ENCODE measurements at regions not wholly inside any gene's neighbourhood (a gene's known extent, or its start where the extent isn't known, plus 50 kb on each side); places are given as distances from the start of the nearest gene placed in this dataset.

DNA sequence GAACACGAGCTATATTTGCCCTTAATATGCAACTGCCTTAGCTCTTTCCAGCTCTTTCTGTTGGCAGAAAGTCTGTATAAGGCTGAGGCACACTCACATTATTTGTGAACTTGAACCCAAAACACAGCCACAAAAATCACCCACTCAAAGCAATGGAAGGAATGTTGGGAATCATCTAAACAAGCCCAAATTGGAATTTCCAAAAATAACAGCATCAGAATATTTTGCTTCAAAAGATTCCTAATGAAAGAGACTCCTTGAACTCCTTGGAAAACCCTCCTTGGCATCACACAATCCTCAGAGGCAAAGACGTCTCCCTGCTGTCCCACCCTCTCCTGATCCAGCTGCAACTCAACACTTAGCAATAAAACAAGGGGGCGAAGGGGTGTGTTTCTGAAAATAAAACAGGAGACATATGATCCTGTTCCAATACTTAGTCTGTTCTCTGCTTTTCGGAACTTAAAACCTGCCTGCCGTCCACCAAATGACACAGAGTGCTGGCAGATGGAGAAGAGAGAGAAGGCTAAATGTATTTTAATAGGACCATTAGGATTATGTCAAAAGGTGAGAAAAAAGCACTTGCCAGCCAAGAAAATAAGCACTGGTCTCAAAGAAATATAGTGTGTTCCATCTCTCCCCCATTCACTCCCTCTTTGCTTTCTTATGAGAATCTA lies 320.7 kb upstream of the JARID2 start:
- H3K27ac ChIP-seq (ENCODE audit: low read depth, low read length) = no peak overlapping the region
- H3K36me3 ChIP-seq (ENCODE audit: insufficient read depth, low read length) = no peaks in the 10 kb centered on the region
- WGBS = 84% methylated on average over 5 of the region's 5 CpGs
- no peaks in the 10 kb centered on the region for H3K27me3 ChIP-seq (ENCODE audit: insufficient read depth, low read length)
- H3K4me1 ChIP-seq (ENCODE audit: insufficient read depth, low read length) = peaks cover 40% of the 10 kb centered on the region
- H3K4me3 ChIP-seq (ENCODE audit: low read length) = no peak overlapping the region
- no peak overlapping the region for H3K9ac ChIP-seq (ENCODE audit: low read depth, low read length)
- no peaks in the 10 kb centered on the region for H3K9me3 ChIP-seq (ENCODE audit: insufficient read depth, low read depth, low read length)

DNA sequence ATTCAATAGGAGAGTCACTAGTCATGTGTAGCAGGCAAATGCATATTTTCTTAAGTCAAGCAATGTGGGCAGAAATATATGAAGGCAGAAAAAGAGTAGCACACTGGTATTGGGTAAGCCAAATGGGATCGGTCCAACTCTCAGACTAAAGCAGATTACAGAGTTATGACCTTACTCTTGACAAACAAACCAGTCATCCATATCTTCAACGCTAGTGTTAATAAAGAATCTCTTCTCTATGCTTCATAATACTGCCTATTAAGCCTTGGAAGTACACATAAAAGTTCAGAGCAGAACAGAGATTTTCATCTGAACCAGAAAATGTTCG lies 320.2 kb upstream of the JARID2 start:
- Histone ChIP-seq H3K4me3 (ENCODE audit: low read length) (no peak overlapping the region), H3K9me3 (ENCODE audit: insufficient read depth, low read depth, low read length) (no peaks in the 10 kb centered on the region), H3K27me3 (ENCODE audit: insufficient read depth, low read length) (no peaks in the 10 kb centered on the region), H3K36me3 (ENCODE audit: insufficient read depth, low read length) (no peaks in the 10 kb centered on the region), H3K9ac (ENCODE audit: low read depth, low read length) (no peak overlapping the region), H3K27ac (ENCODE audit: low read depth, low read length) (no peak overlapping the region), H3K4me1 (ENCODE audit: insufficient read depth, low read length) (peaks cover 40% of the 10 kb centered on the region)
- WGBS = 94% methylated on average over 3 of the region's 3 CpGs

DNA sequence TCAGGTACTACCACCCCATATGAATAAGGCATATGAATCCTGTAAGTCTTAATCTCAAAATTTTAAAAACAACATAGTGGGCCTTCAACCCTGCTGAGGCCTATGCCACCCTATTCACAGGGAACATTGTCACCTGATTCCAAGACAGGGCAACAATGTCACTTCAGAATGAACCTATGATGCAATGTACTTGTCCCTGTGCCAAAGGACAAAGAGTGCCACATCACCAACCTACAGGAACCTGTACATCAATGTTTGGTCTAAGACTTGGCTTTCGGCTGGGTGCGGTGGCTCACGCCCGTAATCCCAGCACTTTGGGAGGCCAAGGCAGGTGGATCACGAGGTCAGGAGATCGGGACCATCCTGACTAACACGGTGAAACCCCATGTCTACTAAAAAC lies 318.5 kb upstream of the JARID2 start:
- H3K27me3 ChIP-seq (ENCODE audit: insufficient read depth, low read length) = no peaks in the 10 kb centered on the region
- 99% methylated on average over 7 of the region's 7 CpGs for WGBS
- no peaks in the 10 kb centered on the region for H3K9me3 ChIP-seq (ENCODE audit: insufficient read depth, low read depth, low read length)
- no peak overlapping the region for H3K9ac ChIP-seq (ENCODE audit: low read depth, low read length)
- H3K4me1 ChIP-seq (ENCODE audit: insufficient read depth, low read length) = peaks cover 26% of the 10 kb centered on the region
- no peak overlapping the region for H3K4me3 ChIP-seq (ENCODE audit: low read length)
- H3K36me3 ChIP-seq (ENCODE audit: insufficient read depth, low read length) = no peaks in the 10 kb centered on the region
- H3K27ac ChIP-seq (ENCODE audit: low read depth, low read length) = no peak overlapping the region

DNA sequence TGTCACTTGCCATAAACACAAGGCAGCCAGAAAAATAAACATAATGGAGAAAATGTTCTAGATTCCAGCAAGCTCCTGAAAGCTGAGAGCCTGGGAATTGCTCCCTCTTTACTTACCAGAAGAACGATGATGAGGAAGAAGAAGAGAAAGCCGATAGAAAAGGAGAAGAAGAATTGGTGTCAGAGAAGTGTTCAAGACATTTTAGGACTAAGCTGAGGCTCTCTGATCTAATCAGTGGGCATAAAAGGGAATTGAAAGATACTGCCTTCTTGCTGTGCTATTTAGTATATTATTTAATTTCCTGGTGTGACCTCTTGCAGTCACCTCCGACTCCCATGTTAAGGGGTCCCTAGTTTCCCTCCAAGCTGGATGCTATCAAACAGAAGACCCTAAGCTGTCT lies 316.6 kb upstream of the JARID2 start:
- WGBS = 96% methylated on average over 3 of the region's 3 CpGs
- Histone ChIP-seq H3K4me1 (ENCODE audit: insufficient read depth, low read length) (peaks cover 21% of the 10 kb centered on the region), H3K27ac (ENCODE audit: low read depth, low read length) (no peak overlapping the region), H3K36me3 (ENCODE audit: insufficient read depth, low read length) (no peaks in the 10 kb centered on the region), H3K27me3 (ENCODE audit: insufficient read depth, low read length) (no peaks in the 10 kb centered on the region), H3K4me3 (ENCODE audit: low read length) (no peak overlapping the region), H3K9ac (ENCODE audit: low read depth, low read length) (no peak overlapping the region), H3K9me3 (ENCODE audit: insufficient read depth, low read depth, low read length) (no peaks in the 10 kb centered on the region)

DNA sequence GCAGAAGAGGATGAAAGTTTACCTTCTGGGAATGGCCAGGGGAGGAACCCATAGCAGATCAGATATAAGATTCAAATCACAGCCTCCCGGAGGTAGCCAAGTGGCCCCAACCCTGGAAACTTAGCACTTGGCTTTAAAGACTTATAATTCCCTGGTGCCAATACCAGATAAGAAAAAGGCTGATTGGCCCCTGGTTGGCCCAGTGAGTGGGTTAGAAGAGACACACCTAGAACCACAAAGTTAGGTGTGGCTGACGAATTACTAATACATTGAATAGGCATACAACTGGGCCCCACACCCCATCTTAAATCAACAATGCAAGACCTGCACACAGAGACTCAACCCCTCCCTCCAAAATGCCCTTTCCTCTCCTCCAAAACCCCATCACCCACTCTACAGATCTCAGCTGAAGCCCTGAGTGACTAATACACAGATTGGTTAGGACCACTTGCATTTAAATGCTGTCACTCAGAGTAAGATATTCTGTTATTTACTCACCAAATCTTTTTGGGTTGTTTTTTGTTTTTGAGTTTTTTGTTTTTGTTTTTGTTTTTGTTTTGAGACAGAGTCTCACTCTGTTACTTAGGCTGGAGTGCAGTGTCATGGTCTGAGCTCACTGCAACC lies 315.4 kb upstream of the JARID2 start:
- 96% methylated on average over 2 of the region's 2 CpGs for WGBS
- Histone ChIP-seq H3K9me3 (ENCODE audit: insufficient read depth, low read depth, low read length) (no peaks in the 10 kb centered on the region), H3K27ac (ENCODE audit: low read depth, low read length) (no peak overlapping the region), H3K9ac (ENCODE audit: low read depth, low read length) (no peak overlapping the region), H3K27me3 (ENCODE audit: insufficient read depth, low read length) (no peaks in the 10 kb centered on the region), H3K4me3 (ENCODE audit: low read length) (no peak overlapping the region), H3K4me1 (ENCODE audit: insufficient read depth, low read length) (peaks cover 9% of the 10 kb centered on the region), H3K36me3 (ENCODE audit: insufficient read depth, low read length) (no peaks in the 10 kb centered on the region)

DNA sequence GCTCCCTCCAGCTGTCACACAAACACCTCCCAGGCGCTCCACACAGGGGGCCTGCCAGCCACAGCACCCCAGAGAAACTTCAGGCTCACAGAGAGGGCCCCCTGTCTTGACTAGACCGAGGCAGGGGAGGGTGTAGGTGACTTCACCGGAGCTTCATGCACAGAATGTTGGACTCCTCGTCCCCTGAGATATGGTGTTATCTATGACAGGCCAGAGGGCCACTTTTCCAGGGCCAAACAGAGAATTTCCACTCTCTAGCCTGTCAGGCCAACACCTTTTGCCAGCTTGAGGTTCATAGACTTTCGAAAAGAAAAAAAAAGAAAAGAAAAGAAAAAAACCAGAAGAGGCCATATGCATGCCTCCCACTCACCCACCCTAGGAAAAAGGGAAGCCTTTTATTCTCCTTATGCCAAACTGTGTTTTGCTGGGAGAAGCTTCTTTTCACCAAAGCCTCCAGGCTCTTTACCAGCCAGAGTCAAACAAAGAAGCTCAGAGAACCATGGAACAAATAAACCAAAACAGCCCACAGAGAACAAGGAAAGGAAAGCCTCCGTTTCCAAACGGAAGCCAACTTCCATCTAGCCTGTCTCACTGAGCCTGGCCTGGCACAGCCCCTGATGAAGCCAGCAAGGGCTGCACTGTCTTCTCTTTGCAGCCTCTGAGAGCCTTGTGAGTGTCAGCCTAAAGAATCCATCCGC lies 313.2 kb upstream of the JARID2 start:
- Histone ChIP-seq H3K27me3 (ENCODE audit: insufficient read depth, low read length) (no peaks in the 10 kb centered on the region), H3K36me3 (ENCODE audit: insufficient read depth, low read length) (no peaks in the 10 kb centered on the region), H3K9ac (ENCODE audit: low read depth, low read length) (no peak overlapping the region), H3K27ac (ENCODE audit: low read depth, low read length) (peak overlapping the region; percentile 21; the same call in 1 of the 2 replicates), H3K4me1 (ENCODE audit: insufficient read depth, low read length) (peaks cover 8% of the 10 kb centered on the region), H3K9me3 (ENCODE audit: insufficient read depth, low read depth, low read length) (no peaks in the 10 kb centered on the region), H3K4me3 (ENCODE audit: low read length) (no peak overlapping the region)
- WGBS = 63% methylated on average over 7 of the region's 8 CpGs

DNA sequence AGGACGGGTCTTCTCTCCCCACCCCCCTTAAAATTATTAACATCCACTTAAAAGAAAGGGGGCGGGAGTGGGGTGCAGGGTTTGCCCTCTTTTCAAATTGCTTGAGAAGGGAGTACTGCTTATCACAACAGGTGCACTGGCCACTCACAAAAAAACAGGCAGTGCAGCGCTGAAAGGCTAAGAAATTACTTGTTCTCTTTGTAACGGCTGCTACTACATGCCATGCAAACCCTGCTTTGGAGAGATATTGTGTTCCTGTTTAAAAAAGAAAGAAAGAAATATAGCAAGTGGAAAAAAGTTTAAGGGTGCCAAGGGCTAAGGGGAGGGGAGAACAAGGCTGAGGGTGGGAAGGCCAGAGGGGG lies 312.7 kb upstream of the JARID2 start:
- peaks cover 8% of the 10 kb centered on the region for H3K4me1 ChIP-seq (ENCODE audit: insufficient read depth, low read length)
- no peak overlapping the region for H3K4me3 ChIP-seq (ENCODE audit: low read length)
- H3K27me3 ChIP-seq (ENCODE audit: insufficient read depth, low read length) = no peaks in the 10 kb centered on the region
- no peak overlapping the region for H3K9ac ChIP-seq (ENCODE audit: low read depth, low read length)
- peak overlapping the region; percentile 21; the same call in 1 of the 2 replicates for H3K27ac ChIP-seq (ENCODE audit: low read depth, low read length)
- H3K36me3 ChIP-seq (ENCODE audit: insufficient read depth, low read length) = no peaks in the 10 kb centered on the region
- no peaks in the 10 kb centered on the region for H3K9me3 ChIP-seq (ENCODE audit: insufficient read depth, low read depth, low read length)
- 80% methylated on average over 4 of the region's 4 CpGs for WGBS

DNA sequence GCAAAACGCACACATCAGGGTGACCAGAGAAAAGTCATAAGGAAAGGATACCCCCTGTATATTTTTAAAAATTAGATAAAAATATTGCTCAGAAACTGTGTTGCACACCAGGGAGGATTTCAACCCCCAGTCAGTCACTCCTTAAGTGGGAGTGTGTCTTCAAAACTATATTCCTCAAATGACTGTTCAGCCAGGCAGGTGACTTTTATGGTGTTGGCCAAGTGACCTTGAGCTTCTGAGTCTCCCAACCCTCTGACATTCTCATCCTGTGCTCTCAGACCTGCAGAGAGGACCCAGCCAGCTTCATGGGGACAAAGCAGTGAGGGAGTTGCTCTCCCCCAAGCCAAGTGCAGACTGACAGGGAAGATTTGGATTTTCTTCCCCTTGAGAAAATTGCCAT lies 311.9 kb upstream of the JARID2 start:
- Histone ChIP-seq H3K4me1 (ENCODE audit: insufficient read depth, low read length) (peaks cover 8% of the 10 kb centered on the region), H3K27me3 (ENCODE audit: insufficient read depth, low read length) (no peaks in the 10 kb centered on the region), H3K27ac (ENCODE audit: low read depth, low read length) (no peak overlapping the region), H3K9me3 (ENCODE audit: insufficient read depth, low read depth, low read length) (no peaks in the 10 kb centered on the region), H3K36me3 (ENCODE audit: insufficient read depth, low read length) (no peaks in the 10 kb centered on the region), H3K9ac (ENCODE audit: low read depth, low read length) (no peak overlapping the region), H3K4me3 (ENCODE audit: low read length) (no peak overlapping the region)
- no CpG with 5 or more reads among the region's 1 CpG for WGBS

DNA sequence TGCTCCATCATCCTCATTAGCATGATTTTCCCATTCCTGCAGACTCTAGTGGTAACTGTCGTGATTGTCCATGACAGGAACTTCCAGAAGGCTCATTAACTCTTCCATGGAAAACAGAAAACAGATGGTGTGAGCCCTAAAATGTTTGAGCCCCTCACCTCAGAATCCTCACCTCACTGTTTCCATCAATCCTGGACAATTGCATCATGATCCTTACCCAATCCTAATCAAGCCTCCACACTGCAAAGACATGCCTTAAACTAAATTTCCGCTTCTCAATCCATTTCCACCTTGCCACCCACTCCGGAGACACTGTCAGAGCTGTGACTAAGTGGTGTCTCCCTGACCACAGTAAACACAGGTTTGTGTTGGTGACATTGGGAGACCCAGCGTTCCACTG lies 311.0 kb upstream of the JARID2 start:
- no peak overlapping the region for H3K9ac ChIP-seq (ENCODE audit: low read depth, low read length)
- no peak overlapping the region for H3K27ac ChIP-seq (ENCODE audit: low read depth, low read length)
- no peaks in the 10 kb centered on the region for H3K27me3 ChIP-seq (ENCODE audit: insufficient read depth, low read length)
- peaks cover 8% of the 10 kb centered on the region for H3K4me1 ChIP-seq (ENCODE audit: insufficient read depth, low read length)
- no peaks in the 10 kb centered on the region for H3K9me3 ChIP-seq (ENCODE audit: insufficient read depth, low read depth, low read length)
- 87% methylated on average over 4 of the region's 4 CpGs for WGBS
- no peaks in the 10 kb centered on the region for H3K36me3 ChIP-seq (ENCODE audit: insufficient read depth, low read length)
- H3K4me3 ChIP-seq (ENCODE audit: low read length) = no peak overlapping the region

DNA sequence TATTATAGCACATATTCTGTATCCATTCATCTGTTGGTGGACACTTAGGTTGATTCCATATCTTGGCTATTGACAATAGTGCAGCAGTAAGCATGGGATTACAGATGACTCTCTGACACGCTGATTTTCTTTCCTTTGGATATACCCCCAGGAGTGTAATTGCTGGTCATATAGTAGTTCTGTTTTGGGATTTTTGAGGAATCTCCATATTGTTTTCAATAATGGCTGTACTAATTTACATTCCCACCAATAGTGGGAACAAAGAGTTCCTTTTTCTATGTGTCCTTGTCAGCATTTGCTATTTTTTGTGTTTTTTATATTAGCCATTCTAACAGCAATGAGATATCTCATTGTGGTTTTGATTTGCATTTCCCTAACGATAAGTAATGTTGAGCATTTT lies 309.0 kb upstream of the JARID2 start:
- Histone ChIP-seq H3K27me3 (ENCODE audit: insufficient read depth, low read length) (no peaks in the 10 kb centered on the region), H3K27ac (ENCODE audit: low read depth, low read length) (no peak overlapping the region), H3K4me3 (ENCODE audit: low read length) (no peak overlapping the region), H3K9ac (ENCODE audit: low read depth, low read length) (no peak overlapping the region), H3K36me3 (ENCODE audit: insufficient read depth, low read length) (no peaks in the 10 kb centered on the region), H3K9me3 (ENCODE audit: insufficient read depth, low read depth, low read length) (no peaks in the 10 kb centered on the region), H3K4me1 (ENCODE audit: insufficient read depth, low read length) (peaks cover 8% of the 10 kb centered on the region)
- WGBS = 95% methylated on average over 2 of the region's 2 CpGs

DNA sequence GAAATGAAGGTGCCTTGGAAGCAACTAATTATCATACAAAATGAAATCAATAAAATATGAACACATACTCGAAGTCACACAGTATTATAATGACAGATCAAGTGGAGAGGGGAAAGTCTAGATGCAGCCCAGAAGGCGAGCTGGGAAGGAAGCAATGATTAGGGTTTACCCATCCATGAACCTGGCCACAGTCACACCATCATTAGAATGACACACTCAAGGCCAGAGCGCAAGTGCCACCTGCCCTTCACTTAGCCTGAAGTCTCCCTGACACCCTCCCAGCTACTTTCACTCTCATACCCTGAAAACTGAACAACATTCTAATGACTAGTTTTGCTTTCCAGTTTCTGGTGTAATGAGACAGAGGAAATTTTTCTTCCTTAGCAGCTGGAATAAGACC lies 302.8 kb upstream of the JARID2 start:
- Histone ChIP-seq H3K9ac (ENCODE audit: low read depth, low read length) (no peak overlapping the region), H3K4me3 (ENCODE audit: low read length) (no peak overlapping the region), H3K9me3 (ENCODE audit: insufficient read depth, low read depth, low read length) (no peaks in the 10 kb centered on the region), H3K36me3 (ENCODE audit: insufficient read depth, low read length) (no peaks in the 10 kb centered on the region), H3K27ac (ENCODE audit: low read depth, low read length) (no peak overlapping the region), H3K4me1 (ENCODE audit: insufficient read depth, low read length) (no peaks in the 10 kb centered on the region), H3K27me3 (ENCODE audit: insufficient read depth, low read length) (no peaks in the 10 kb centered on the region)
- WGBS = 79% methylated on average over 3 of the region's 3 CpGs
